HG03378 (cell line): ENCODE measurements at regions not wholly inside any gene's neighbourhood (a gene's known extent, or its start where the extent isn't known, plus 50 kb on each side); places are given as distances from the start of the nearest gene placed in this dataset.
"Not testable (repeated sequence)": the region's sequence is repeated elsewhere in the genome, so short reads cannot be mapped to it uniquely, and the experiment has no call there.

ENCODE experiments used
- ATAC-seq: cut with Tn5 transposase; IDR thresholded peaks from one replicate; pipeline ENCODE4 v1.9.1; 2021; ENCODE audit warnings: mild to moderate bottlenecking, moderate library complexity; ENCODE audit not compliant: unreplicated experiment

GRCh38 chr16:29248306-29248939, 158.1 kb downstream of the NPIPB11 start:
- ATAC-seq: not testable (repeated sequence)

GRCh38 chr16:29246091-29246490, 160.4 kb downstream of the NPIPB11 start:
- ATAC-seq: not testable (repeated sequence)

GRCh38 chr16:29237971-29238370, 168.5 kb downstream of the NPIPB11 start:
- ATAC-seq: no peak

GRCh38 chr16:29237495-29237894, 169.0 kb downstream of the NPIPB11 start:
- ATAC-seq: not testable (repeated sequence)

- ATAC-seq: not testable (repeated sequence)
These were observed 169.5 kb downstream of the NPIPB11 start for GRCh38 chr16:29237023-29237422.

DNA sequence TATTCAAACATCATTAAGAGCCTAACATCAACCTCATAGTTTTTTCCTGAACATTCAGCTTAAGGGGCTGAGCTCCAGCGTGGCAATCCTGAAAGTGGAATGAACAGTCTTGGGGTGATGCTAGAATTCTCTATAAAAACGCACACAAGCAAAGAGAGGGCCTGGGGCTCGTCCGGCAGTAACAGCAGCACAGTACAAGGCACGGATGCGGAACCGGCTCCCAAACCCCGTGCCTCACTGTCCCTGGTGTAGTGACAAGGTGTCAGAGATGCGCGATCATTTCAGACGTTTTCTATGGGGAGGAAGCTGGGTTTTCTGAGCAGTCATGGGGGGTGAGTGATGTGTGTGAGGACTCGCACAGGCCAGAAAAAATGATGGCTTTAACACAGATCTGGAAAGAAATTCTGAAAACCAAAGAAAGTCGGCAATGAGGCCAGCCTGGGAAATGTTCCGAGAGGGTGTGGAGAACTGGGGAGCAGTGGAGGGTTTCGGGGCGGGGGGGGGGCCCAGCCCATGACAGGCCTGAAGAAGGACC, 170.6 kb downstream of the NPIPB11 start:
- ATAC-seq: not testable (repeated sequence)

DNA sequence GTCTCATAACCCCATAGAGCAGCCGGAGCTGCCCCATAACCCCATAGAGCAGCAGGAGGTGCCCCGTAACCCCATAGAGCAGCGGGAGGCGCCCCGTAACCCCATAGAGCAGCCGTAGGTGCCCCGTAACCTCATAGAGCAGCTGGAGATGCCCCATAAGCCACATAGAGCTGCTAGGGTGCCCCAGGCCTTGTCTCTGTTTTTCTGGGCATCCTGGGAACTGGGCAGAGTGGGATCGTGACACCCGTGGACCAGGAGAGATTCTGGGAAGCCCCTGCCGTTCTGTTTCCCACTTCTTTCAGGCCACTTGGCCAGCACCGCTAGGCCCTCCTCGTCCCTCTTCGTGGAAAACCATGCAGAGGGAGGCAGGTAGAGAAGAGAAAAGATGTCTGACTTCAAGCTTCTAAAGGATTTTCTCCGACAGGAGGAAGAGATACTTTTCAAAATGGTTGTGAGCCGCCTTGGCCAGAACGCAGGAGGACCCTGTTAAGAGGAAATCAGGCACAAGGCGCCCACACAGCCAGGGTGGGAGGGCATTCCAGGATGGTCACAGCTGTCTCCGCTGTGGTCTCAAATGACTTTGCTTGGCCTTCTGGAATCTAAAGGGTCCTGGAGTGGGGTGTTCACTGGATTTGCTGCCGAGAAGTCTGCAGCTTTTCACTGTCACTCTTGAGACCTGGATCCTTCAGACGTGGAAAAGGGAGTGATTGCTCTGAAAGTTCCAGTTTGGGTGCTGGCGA, 171.8 kb downstream of the NPIPB11 start:
- ATAC-seq: not testable (repeated sequence)

- not testable (repeated sequence) for ATAC-seq
These were observed 172.7 kb downstream of the NPIPB11 start for GRCh38 chr16:29233705-29234404.

- no peak for ATAC-seq
These were observed 173.5 kb downstream of the NPIPB11 start for GRCh38 chr16:29232811-29233704.

GRCh38 chr16:29232160-29232705, 174.3 kb downstream of the NPIPB11 start:
- ATAC-seq: not testable (repeated sequence)

- ATAC-seq: no peak
These were observed 175.3 kb downstream of the NPIPB11 start for GRCh38 chr16:29231244-29231643.

- no peak for ATAC-seq
These were observed 175.8 kb downstream of the NPIPB11 start for GRCh38 chr16:29230671-29231096.

DNA sequence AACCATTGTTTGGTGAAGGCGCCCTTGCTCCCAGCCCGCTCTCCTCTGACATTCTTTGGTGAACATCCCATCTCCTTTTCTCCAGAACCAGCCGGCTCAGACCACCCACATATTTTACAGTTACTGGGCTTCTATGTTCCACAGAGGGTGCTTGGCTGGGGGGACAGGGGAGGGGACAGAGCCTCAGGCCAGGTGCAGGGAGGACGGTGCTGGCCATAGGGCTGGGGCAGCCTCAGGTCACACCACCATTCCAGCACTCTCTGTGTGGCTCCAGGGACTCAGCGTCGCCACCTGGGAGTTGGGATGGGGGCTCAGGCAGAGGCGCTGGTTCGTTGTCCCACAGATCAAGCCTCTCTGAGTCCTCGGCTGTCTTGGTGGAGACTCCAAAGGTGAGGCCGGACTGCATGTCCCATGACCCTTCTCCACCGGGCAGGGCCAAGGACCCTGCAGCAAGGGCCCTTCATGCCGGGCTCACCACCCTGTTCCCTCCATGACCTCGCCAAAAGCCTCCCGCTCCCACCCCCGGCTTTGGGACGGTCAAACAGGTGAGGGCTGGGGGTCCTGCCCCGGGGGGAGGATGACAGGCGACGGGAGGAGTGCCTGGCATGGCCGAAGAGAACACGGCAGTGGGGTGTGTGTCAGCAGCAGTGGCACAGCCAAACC, 176.4 kb downstream of the NPIPB11 start:
- ATAC-seq: not testable (repeated sequence)

DNA sequence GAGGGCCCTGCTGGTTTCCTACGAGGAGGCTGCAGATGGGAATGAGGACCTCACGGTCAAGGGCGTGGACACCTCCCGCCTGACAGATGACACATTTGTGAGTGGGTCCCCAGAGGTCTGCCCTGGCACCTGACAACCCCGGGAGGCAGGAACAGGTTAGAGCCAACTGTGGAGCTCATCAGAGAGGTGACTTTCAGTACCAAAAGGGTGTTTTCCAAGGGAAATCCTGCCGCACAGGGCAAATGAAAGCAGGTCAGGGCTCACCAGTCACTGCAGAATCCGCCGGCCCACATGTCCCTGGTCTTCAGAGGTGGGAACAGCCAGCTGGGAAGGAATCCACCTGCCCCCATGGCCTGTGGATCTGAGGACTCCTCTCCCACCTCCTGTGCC, 176.9 kb downstream of the NPIPB11 start:
- not testable (repeated sequence) for ATAC-seq

GRCh38 chr16:29228664-29229611, 177.6 kb downstream of the NPIPB11 start:
- ATAC-seq: not testable (repeated sequence)

DNA sequence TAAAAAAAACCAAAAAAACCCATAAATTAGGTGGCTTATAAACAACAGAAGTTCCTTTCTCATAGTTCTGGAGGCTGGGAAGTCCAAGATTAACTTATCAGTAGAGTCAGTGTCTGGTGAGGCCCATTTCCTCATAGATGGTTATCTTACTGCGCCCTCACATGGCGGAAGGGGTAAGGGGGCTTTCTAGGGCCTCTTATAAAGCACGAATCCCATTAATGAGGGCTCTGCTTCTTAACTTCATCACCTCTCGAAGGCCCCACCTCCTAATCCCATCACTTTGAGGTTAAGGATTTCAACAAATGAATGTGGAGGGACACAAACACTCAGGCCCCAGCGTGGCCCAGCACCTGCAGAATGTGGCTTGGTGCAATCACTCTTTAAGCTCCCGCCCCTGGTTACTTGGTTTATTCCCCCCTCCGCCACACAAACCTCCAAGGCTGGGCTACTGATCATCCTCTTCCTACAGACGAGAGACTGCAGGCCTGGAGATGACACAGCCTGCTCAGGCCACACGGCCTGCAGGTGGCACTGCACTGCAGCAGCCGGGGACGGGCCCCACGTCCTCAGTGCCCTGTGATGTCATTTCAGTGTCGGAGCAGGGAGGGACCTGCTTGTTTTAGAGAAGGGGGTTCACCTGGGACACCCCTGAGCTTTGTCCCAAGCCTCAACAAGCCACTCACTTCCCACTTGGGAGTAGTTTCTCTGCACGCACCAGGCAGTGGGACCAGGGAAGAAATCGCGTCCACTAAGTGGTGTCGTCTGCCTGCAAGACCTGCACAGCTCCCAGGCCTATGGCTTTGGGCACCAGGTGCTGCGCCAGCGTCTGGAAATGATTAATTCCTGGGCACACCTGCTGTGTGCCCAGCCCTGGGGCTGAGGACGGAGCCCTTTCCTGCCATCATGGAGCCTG, 178.5 kb downstream of the NPIPB11 start:
- not testable (repeated sequence) for ATAC-seq

GRCh38 chr16:29226782-29227181, 179.7 kb downstream of the NPIPB11 start:
- ATAC-seq: no peak
